GM12878 (cell line): ENCODE measurements at regions not wholly inside any gene's neighbourhood (a gene's known extent, or its start where the extent isn't known, plus 50 kb on each side); places are given as distances from the start of the nearest gene placed in this dataset.

Source experiments
- ATF7 ChIP-seq: fragments of 450-650 bp; IDR thresholded peaks from 2 replicates; pipeline ENCODE4 v1.6.1; 2016; ENCODE audit warnings: low read depth, mild to moderate bottlenecking
- BCL3 ChIP-seq: IDR thresholded peaks from 2 replicates; pipeline ENCODE4 v1.6.1; 2011; ENCODE audit warnings: borderline replicate concordance, low read depth, mild to moderate bottlenecking, moderate library complexity, low read length; ENCODE audit not compliant: insufficient read depth, poor library complexity, severe bottlenecking
- FOXK2 ChIP-seq: fragments of 450-650 bp; IDR thresholded peaks from 2 replicates; pipeline ENCODE4 v1.6.1; 2017; ENCODE audit warnings: mild to moderate bottlenecking, moderate library complexity
- PAX5 ChIP-seq: IDR thresholded peaks from 2 replicates; pipeline ENCODE4 v1.6.1; 2011; ENCODE audit warnings: low read depth, low read length, borderline replicate concordance
- PML ChIP-seq: IDR thresholded peaks from 2 replicates; pipeline ENCODE4 v1.6.1; 2012; ENCODE audit warnings: low read length, inconsistent platforms
- RCOR1 ChIP-seq: conservative IDR thresholded peaks from 2 replicates; pipeline ENCODE4 v1.6.1; 2012; ENCODE audit warnings: low read depth, low read length, improper control_type of control experiment
- RELA ChIP-seq: fragments of 450-650 bp; IDR thresholded peaks from 2 replicates; pipeline ENCODE4 v1.8.0; 2014; ENCODE audit warnings: borderline replicate concordance; ENCODE audit not compliant: partially characterized antibody
- SPI1 ChIP-seq: IDR thresholded peaks from 2 replicates; pipeline ENCODE4 v1.6.1; 2011; ENCODE audit warnings: low read depth, mild to moderate bottlenecking, low read length, moderate library complexity, borderline replicate concordance; ENCODE audit not compliant: insufficient read depth
- TCF7 ChIP-seq: IDR thresholded peaks from 2 replicates; pipeline ENCODE4 v1.6.1; 2014; ENCODE audit warnings: antibody characterized with exemption, borderline replicate concordance
- ZZZ3 ChIP-seq: IDR thresholded peaks from 2 replicates; pipeline ENCODE4 v1.6.1; 2011; ENCODE audit warnings: low read depth; ENCODE audit not compliant: control insufficient read depth, insufficient read length
- TF ChIP-seq, protein P1 (sequence below): fragments of 150-350 bp; IDR thresholded peaks from 2 replicates; pipeline ENCODE4 v1.6.1; 2014; ENCODE audit warnings: mild to moderate bottlenecking, low read depth, low read length
- TF ChIP-seq, protein P2 (sequence below): IDR thresholded peaks from 2 replicates; pipeline ENCODE4 v1.6.1; 2011; ENCODE audit warnings: low read depth, mild to moderate bottlenecking, low read length, moderate library complexity, borderline replicate concordance; ENCODE audit errors: extremely low read depth

DNA sequence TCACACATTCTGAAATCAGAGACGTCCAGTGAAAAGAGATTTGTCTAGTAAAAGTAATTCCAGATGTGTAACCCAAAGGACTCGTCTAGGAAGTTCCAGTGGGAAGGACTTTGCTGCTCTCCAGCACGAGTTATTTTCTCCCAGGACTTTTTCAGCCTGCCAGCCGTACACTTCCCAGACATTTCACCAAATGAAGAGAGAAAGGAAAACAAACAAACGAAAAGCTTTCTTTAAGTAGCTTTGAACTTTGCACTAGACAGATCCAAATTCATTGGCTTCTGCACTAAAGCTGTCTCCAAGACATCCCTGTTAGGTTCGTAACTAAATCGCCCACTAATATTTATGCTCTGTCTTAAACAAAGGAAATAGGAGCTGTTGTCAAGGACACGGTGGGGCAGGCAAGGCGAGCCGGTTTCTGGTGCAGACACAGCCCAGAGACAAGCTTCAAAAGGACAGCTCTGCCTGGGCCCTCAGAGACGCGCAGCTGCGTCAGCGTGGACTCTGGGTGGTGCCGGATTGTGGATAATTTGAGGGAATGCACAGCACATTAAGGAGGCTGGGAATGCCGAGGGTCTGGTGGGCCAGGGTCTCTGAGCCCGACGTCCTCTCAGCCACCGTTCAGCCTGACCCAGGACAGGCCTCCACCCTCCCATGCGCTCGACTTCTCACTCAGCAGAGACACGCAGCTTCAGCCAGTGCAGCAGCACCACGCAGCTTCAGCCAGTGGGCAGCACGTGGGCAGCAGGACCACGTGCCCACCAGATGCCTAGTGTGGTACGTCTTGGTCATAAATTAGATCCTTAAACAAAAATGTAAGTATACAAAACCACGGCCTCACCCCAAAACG is 64.1 kb upstream of the INSIG1 start (continued):
- TF ChIP-seq, protein P1, sequence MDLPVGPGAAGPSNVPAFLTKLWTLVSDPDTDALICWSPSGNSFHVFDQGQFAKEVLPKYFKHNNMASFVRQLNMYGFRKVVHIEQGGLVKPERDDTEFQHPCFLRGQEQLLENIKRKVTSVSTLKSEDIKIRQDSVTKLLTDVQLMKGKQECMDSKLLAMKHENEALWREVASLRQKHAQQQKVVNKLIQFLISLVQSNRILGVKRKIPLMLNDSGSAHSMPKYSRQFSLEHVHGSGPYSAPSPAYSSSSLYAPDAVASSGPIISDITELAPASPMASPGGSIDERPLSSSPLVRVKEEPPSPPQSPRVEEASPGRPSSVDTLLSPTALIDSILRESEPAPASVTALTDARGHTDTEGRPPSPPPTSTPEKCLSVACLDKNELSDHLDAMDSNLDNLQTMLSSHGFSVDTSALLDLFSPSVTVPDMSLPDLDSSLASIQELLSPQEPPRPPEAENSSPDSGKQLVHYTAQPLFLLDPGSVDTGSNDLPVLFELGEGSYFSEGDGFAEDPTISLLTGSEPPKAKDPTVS = no peak
- TF ChIP-seq, protein P2, sequence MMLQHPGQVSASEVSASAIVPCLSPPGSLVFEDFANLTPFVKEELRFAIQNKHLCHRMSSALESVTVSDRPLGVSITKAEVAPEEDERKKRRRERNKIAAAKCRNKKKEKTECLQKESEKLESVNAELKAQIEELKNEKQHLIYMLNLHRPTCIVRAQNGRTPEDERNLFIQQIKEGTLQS = no peak
- no peak for TF ChIP-seq RELA
- TF ChIP-seq ATF7 = no peak
- TF ChIP-seq BCL3 = no peak
- TF ChIP-seq FOXK2 = no peak
- no peak for TF ChIP-seq TCF7
- no peak for TF ChIP-seq SPI1
- no peak for TF ChIP-seq PAX5
- TF ChIP-seq RCOR1 = no peak
- TF ChIP-seq PML = no peak
- TF ChIP-seq ZZZ3 = no peak
